GM21390 (cell line): ENCODE measurements at regions not wholly inside any gene's neighbourhood (a gene's known extent, or its start where the extent isn't known, plus 50 kb on each side); places are given as distances from the start of the nearest gene placed in this dataset.
"Not testable (repeated sequence)": the region's sequence is repeated elsewhere in the genome, so short reads cannot be mapped to it uniquely, and the experiment has no call there.

Experiments used
- ATAC-seq: cut with Tn5 transposase; IDR thresholded peaks from one replicate; pipeline ENCODE4 v1.9.1; 2021; ENCODE audit not compliant: unreplicated experiment

DNA sequence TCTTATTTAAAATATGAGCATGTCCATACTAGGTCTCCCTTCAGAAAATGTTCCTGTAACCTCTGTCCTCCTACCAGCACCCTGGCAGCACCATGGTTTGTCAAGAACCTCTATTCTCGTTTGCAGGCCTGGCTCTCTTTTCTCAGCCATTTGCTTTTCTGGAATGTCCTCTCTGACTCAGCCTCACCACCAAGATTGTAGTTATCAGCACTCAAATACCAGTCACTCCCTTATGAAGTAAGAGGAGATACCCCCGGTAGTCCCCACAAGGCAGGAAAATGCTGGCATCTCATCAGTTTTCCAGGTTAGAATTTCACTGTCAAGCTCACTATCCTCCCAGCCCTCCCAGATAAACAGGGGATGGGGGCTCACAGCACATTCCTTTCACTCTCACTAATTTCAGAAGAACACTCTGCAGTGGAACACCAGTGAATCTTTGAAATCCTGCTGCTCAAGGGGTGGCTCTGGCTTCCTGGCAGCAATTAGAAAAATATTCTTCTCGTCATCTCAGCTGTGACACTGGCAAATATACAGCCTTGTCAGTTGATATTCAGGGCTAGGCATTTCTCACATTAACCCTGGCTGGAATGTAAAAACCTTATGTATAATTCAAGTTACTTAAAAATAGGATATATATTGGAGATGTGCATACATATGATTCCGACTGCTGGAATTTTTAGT is 129.2 kb downstream of the TBX18 start:
- ATAC-seq, result no peak

DNA sequence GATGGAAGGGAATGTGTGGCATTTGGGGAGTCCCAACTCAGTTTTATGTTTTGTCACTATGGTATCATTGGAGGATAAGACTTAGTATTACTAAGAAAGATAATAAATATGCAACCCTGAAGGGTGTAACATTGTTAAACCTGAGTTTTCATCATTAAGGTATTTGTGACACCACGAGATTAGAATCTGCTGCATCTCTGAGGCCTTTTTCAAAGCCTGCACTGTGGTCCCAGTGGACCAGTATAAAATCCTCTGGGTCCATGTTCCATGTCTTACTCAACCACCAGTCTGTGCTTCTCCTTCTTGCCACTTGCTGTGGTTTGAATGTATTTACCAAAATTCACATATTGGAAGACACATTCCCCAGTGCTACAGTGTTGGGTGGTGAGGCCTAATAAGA is 130.6 kb downstream of the TBX18 start:
- ATAC-seq, result no peak

DNA sequence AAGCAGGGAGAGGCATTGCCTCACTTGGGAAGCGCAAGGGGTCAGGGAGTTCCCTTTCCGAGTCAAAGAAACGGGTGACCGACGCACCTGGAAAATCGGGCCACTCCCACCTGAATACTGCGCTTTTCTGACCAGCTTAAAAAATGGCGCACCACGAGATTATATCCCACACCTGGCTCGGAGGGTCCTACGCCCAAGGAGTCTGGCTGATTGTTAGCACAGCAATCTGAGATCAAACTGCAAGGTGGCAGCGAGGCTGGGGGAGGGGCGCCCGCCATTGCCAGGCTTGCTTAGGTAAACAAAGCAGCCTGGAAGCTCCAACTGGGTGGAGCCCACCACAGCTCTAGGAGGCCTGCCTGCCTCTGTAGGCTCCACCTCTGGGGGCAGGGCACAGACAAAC is 137.9 kb downstream of the TBX18 start:
- ATAC-seq, result not testable (repeated sequence)

DNA sequence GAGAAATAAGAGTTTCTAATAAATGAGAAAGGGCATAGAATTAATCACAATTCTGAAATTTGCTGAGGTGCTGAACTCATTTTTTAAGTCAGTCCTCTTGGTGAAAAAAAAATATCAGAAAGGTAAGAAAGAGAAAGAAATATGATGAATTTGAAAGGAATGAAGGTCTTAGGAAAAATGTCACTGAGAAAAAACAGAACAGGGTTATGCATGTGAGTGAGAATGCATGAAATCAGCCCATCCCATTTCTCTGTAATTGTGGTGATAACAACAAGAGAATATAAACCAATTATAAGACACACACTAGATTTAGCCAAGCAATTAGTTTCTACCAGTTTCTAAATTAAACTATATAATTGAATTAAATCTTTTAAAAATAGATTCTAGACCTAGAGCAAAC is 138.9 kb downstream of the TBX18 start:
- ATAC-seq, result no peak

DNA sequence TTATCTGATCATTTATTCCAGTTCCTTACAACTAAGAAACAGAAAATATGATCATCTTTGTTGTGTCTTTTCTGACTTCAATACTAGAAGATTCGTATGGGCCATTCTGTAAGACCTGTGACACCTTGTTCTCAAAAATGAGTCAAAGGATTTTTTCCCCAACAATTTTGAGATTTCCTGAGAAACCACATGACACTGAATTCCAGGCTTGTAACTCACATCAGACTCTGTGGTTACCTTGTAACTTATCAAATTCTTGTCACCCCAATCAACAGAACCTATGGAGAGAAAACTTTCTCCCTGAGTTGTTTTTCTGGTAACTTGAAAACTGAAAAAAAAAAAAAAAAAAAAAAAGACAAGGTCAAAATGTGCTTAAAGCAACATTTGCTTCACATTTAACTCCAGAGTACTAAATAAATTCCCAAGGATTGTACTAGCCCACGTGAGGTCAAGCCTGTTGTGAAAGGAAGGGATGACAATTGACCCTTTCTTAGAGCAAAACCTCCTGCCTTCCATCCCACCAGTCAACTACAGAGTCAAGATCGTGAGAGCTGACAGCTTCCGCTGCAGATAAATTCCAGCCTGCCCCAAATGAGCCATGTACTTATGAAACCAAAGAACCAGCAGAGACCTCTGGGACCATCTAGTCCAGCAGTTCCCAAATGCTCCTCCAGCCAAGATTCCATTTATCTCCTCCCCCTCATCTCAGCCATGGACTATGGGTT is 140.3 kb downstream of the TBX18 start:
- ATAC-seq, result no peak

DNA sequence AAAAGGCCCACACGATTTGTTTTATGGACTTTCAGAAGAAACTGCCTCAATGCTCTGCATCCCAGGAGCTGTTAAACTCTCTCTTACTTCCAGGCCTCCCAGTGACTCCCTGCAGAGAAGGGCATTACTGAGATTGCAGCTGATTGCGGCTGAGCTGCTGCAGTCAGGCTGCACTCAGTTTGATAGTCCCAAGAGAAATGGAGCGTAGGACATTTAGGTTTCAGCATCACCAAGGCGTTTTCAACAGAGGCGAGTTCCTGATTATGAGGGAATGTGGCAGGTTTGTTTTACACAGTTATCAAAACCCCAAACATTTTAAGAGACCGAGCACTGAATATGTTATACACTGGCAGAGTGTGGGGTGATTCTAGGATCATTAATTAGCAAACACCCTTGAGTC is 145.6 kb downstream of the TBX18 start:
- no peak for ATAC-seq

DNA sequence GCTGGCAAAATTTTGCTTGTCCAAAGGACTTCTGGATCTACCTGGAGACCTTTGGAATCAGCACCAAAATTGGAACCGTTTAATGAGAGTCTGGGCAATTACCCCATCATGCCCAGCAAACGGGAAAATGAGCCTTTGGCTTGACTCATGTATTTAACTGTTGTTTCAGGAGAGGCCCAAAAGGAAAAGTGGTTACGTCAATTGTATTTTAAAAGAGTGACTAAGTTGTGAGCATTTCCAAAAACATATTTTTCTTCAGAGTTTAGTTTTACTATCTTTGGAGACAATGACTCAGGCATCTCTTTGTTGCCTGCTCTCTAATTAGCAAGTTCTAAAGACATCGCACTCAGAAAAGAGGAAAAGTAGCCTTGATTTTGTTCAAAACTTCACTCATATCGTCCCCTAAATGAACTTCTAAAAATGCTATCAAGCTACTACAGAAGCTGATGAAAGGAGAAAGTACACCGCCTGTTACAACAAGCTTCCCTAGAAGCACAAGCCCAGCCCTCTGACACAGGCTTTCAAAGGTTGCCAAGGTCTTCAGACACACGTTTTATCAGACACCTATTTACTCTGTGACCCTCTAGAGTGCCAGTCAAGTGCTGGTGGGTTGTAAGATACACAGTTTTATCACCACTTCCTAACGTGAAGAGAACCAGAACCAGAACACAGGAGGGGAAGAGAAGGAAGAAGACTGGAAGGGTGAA is 146.2 kb downstream of the TBX18 start:
- ATAC-seq, result no peak

DNA sequence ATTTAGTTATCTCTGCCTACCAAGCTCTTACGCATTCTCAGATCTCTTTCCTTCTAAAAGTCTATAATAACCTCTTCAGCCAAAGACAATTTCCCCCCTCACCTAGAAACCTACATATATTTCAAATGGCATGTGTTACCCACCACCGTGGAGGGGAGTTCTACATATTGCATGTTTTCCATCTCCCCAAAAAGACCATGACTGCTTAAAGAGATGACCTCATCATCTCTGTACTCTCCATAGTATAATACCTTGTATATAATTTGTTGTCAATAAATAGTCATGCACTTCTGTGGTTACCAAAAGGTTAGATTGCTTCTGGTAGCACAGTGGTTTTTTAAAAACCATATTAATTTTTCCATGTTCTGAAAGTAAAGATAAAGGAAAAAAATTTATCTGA is 148.4 kb downstream of the TBX18 start:
- ATAC-seq, result no peak

DNA sequence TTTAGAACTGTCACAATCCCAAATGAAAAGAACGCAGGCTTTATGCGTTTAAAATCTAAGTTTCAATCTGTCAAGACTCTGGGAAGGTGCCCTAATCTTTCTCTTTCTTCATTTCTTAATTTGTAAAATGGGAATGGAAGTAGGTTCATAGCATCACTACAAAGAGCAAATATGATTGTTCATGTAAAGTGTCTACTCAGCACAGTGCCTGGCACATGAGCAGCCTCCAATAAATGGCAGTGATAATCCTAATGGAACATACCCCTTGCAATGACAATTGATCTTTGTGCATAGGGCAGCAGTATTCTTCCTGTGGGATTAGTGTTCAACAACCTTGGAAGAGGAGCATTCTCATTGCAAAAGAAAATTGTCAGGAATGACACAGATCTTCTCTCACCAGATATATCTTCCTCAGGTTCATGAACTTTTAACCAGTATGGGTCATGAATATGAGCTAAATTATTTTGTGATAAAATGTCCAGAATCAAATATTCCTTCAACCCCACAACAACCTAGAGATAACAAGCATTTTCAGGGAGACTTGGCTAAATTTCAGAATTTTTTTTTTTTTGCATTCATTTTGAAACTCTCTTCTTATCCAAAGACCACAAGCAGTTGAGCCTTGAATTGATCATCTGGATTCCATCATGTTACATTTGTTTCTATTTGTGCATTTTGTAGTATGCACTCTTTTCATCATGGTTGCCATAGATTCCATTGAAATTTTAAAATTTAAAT is 149.1 kb downstream of the TBX18 start:
- no peak for ATAC-seq

DNA sequence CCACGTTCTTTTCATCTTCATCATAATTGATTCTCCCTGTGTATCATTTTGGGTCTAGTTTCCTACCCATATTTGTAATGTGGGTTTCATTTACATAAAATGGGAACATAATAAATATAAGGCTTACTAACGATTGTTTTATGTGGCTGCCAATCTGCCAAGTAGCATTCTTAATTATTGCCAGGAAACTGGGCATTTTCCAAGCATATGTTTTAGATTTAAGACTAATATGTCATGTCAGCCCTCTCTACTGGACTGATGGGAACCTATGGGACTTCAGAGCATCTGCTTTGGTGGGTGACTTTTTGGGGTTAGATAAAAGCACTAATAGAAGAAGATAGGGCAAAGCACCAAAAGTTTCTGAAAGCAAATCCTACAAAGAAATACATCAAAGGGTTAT is 157.5 kb downstream of the TBX18 start:
- no peak for ATAC-seq

DNA sequence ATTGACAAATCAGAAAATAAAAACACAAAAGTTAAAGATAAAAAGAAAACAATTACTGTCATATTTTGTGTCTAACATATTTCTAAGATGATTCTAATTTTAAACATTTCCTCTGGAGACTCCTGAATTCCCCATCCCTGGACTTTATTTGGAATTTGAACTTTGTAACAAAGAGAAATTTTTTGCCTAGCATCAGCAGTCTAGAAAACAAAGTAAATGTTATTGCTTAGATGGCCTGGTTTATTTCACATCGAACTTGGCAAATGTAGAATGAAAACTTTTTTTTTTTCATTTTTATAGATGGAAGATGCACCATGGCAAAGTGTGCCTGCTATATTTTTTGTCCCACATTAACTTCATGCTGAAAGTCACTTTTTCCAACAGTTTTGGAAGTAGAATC is 159.1 kb downstream of the TBX18 start:
- no peak for ATAC-seq

DNA sequence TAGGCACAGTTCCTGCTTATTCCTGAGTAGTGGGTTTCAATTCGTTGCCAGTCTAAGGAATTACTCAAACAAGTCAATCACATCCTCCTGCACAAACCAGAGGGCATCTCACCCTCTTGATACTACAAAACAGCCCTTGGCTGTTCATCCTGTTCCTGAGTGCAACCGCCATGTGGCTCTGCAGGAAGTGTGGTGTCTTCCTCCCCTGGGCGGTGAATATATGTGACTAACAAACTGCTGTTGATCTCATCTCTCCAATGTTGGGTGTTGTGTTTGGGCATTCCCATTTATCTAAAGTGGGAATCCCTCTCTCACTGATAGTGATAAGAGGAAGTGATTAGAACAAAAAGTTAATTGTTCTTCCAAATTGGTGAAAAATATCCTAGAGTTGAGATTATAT is 163.0 kb downstream of the TBX18 start:
- no peak for ATAC-seq

DNA sequence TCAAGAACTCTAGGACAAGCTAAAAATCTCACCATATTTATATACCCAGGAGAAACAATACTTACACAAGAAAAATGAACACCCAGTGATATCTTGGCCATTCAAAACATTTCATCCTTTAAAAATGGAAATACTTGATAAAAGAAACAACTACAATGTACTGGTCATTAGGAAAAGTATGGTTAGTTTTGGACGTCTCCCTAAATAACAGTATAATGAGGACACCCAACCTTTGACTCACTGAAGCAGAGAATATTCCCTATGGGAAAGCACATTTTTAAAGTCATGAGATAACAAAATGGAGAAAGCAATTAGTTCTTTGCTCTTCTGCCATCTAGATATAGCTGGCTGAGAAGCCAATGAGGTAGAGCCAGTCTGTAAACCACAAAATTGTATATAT is 164.4 kb downstream of the TBX18 start:
- ATAC-seq, result no peak

DNA sequence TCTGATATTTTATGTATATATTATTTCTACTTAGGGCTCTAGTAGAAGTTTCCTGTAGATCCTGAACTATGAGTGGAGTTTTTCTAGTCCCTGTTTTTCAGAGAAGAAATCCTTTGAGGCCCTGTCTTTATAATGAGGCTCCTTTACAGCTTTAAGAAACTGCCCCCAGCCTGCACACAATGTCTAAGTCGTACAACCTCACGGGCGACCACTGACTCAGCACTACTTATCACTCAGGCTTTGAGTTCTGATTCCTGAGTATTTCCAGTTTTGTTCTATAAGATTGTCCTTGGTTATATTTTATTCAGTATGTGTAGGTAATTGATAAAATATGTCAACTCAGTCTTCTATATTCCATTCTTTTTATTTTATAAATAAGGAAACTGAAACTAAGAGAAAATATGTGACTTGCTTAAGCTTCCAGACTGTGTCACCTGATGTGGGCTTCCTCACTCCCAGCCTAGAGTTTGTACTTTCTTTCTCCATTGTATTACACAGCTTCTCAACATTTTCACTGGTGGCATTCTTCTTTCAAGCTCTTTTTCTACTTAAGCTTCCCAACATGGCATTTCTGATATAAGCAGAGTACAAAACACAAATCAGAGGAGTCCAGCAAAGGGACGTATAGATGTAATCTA is 167.0 kb downstream of the TBX18 start:
- ATAC-seq, result no peak

DNA sequence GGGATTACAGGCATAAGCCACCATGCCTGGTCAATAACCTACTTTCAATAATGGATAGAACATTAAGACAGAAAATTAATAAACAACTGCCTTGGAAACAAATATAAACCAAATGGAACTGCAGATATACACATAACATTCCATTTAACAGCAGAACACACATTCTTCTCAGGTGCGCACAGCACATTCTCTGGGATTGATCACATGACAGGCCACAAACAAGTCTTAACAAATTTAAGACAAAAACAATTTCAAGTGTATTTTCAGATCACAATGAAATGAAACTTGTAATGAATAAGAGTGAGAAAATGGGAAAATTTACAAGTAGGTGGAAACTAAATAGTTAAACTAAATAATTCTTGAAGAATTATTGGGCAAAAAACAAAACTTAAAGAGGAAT is 167.9 kb downstream of the TBX18 start:
- no peak for ATAC-seq

DNA sequence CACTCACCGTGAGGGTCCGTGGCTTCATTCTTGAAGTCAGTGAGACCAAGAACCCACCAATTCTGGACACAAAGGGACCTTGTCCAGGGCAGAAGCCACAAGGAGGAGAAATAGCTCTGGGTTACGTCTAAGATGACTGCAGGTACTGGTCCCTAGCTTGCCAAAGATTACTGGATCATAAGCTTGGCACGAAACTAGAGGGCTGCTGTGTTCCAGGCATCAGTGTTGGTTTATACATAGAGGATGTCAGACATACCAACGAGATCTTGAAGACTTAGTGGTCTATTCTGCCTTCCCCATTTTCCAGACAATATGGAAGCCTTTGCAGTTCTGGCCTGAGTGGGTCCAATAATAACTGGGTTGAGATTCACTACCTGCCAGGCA is 175.7 kb downstream of the TBX18 start:
- ATAC-seq, result no peak

DNA sequence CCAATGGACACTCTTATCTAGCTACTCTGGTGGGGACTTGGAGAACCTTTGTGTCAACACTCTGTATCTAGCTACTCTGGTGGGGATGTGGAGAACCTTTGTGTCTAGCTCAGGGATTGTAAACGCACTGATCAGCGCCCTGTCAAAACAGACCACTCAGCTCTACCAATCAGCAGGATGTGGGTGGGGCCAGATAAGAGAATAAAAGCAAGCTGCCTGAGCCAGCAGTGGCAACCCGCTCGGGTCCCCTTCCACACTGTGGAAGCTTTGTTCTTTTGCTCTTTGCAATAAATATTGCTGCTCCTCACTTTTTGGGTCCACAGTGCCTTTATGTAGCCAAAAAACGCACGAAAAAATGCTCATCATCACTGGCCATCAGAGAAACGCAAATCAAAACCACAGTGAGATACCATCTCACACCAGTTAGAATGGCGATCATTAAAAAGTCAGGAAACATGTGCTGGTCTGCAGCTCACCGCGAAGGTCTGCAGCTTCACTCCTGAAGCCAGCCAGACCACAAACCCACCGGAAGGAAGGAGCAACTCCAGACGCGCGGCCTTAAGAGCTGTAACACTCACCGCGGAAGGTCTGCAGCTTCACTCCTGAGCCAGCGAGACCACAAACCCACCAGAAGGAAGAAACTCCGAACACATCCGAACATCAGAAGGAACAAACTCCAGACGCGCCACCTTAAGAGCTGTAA is 176.3 kb downstream of the TBX18 start:
- ATAC-seq, result not testable (repeated sequence)

DNA sequence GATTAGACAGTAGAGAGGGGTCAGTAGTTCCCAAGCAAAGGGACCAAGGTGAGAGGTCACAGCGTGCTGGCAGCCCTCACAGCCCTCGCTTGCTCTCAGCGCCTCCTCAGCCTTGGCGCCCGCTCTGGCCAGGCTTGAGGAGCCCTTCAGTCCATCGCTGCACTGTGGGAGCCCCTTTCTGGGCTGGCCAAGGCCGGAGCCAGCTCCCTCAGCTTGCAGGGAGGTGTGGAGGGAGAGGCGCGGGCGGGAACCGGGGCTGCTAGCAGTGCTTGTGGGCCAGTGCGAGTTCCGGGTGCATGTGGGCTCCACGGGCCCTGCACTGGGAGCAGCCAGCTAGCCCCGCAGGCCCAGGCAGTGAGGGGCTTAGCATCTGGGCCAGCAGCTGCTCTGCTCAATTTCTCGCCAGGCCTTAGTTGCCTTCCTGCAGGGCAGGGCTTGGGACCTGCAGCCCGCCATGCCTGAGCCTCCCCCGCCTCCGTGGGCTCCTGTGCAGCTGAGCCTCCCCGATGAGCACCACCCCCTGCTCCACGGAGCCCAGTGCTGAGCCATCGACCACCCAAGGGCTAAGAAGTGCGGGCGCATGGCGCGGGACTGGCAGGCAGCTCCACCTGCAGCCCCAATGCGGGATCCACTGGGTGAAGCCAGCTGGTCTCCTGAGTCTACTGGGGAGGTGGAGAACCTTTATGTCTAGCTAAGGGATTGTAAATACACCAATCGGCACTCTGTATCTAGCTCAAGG is 177.0 kb downstream of the TBX18 start:
- ATAC-seq, result not testable (repeated sequence)

DNA sequence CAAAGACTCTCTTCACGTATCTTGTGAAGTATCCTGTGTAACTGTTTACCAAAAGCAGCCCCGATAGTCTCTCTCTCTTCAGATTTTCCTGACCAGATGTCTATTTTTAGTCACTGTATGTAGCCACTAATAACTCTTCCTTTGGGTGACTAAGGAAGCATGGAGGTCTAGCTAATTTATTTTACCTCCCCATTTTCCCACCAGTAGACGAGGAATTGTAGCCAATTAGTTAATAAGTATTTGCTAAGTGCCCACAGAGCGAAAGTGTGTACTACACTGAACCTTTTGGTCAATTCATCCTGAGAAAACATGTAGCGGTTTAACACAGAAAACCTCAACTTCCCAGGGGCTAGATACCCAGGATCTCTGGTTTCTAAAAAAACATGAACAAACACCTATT is 180.6 kb downstream of the TBX18 start:
- no peak for ATAC-seq

DNA sequence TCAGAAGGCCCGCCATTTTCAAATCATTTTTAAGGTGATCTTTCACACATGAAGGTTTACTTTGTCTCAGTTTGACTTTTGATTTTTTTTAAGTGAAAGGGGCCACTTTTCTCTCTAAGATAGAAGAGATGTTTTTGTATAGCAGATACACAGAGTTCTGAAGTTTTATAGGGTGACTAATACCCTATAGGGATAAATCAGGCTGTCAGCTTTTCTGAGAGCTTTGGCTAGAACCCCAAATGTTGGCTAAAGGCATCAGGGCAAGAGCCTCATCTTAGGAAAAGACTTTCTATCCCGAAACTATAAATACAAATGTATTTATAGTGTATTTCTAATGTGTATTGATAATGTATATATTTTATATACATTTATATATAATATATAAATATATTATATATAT is 181.4 kb downstream of the TBX18 start:
- ATAC-seq, result no peak
